Neutrophil (primary cell): ENCODE measurements at regions not wholly inside any gene's neighbourhood (a gene's known extent, or its start where the extent isn't known, plus 50 kb on each side); places are given as distances from the start of the nearest gene placed in this dataset.
A peak's percentile ranks its signal among the peaks of the same experiment; 100 is the strongest.

ENCODE experiments used
- H3K27ac ChIP-seq: fragments of 200-600 bp; sonication (generic); 2 replicates; pipeline ENCODE4 v1.5.1; 2016; ENCODE audit warnings: mild to moderate bottlenecking, moderate library complexity
- H3K27me3 ChIP-seq: fragments of 200-600 bp; sonication (generic); 2 replicates; pipeline ENCODE4 v1.6.0; 2016; ENCODE audit warnings: mild to moderate bottlenecking
- H3K36me3 ChIP-seq: fragments of 200-600 bp; sonication (generic); 2 replicates; pipeline ENCODE4 v1.5.1; 2017
- H3K4me1 ChIP-seq, 2 experiments: fragments of 200-600 bp in 1 of 2; sonication (generic) in 1 of 2; 1 replicate in 1 of 2; 2 replicates in 1 of 2; pipeline versions ENCODE4 v1.5.1 to v1.6.1; 2013 to 2016; ENCODE audit warnings: low read depth in 1 of 2, low read length in 1 of 2, mild to moderate bottlenecking in 1 of 2, moderate library complexity in 1 of 2; ENCODE audit not compliant: control insufficient read depth in 1 of 2, insufficient read depth in 1 of 2
- H3K4me3 ChIP-seq, 2 experiments: fragments of 200-600 bp in 1 of 2; sonication (generic) in 1 of 2; 1 replicate in 1 of 2; 2 replicates in 1 of 2; pipeline ENCODE4 v1.5.1; 2013 to 2016; ENCODE audit warnings: low read depth in 1 of 2, low read length in 1 of 2, mild to moderate bottlenecking in 1 of 2, moderate library complexity in 1 of 2
- H3K9me3 ChIP-seq: fragments of 200-600 bp; sonication (generic); 2 replicates; pipeline ENCODE4 v1.5.1; 2016
- TF ChIP-seq, protein P1 (sequence below): fragments of 200-600 bp; sonication (generic); IDR thresholded peaks from 2 replicates; pipeline ENCODE4 v1.5.1; 2016; ENCODE audit warnings: antibody characterized with exemption

DNA sequence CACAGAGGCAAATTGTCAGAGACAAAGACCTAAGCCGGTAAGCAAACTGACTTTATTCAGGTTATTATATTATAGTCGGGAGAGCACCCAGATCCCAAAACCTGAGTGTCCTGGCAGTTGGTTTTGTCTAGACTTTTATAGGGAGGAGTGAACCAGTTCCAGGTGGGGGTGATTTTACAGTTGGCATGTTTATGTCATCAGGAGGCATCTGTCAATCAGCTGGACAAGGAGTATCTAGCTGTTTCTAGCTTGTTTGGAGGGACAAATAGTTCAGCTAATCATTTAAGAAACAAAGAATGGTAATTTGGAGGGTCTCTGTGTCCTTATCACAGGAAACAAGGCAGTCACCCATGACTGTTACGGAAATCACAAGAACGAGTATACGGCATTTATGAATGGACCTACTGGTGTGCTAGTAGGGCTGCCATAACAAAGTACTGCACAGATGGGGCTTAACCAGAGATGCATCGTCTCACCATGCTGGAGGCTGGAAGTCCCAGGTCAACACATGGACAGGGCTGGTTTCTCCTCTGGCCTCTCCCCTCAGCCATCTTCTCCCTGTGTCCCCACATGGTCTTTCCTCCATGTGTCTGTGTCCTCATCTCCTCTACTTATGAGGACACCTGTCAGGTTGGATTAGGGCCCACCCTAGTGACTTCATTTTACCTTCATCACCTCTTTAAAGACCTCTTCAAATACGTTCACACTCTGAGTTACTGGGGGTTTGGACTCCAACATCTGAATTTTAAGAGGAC is 122.7 kb downstream of the LY86 start:
- H3K4me1 ChIP-seq = peaks cover 72 to 74% of the 10 kb centered on the region in 2 experiments
- no peaks in the 10 kb centered on the region for H3K36me3 ChIP-seq
- peak overlapping the region; percentile 85 for H3K27ac ChIP-seq

DNA sequence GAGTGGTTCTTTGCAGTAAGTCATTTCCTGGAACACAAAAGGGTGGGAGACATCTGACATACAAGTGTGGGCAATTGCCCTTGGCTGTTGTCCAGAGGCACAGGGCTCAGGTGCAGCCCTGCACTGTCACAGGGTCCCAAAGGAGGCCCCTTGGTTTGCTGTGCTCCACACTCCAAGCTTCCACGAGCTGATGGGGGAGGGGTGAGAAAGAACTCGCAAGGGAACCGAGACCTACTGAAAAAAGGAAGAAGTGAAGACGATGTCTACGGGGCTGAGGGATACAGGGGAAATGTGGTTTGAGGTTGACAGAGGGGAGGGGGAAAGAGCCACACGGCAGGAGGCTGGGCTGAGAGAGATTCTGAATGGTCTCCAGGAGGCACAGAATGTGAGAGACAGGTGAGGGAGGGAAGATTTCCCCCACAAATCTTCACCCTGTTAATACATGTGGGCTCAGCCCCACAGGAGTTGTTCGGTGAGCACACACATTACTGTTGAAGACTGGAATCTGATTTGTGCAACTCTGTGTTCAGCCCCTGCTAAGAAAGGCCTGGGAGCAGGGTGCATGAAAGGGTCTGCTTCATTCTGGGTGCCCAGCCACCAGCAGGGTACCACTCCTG is 123.4 kb downstream of the LY86 start:
- TF ChIP-seq, protein P1, sequence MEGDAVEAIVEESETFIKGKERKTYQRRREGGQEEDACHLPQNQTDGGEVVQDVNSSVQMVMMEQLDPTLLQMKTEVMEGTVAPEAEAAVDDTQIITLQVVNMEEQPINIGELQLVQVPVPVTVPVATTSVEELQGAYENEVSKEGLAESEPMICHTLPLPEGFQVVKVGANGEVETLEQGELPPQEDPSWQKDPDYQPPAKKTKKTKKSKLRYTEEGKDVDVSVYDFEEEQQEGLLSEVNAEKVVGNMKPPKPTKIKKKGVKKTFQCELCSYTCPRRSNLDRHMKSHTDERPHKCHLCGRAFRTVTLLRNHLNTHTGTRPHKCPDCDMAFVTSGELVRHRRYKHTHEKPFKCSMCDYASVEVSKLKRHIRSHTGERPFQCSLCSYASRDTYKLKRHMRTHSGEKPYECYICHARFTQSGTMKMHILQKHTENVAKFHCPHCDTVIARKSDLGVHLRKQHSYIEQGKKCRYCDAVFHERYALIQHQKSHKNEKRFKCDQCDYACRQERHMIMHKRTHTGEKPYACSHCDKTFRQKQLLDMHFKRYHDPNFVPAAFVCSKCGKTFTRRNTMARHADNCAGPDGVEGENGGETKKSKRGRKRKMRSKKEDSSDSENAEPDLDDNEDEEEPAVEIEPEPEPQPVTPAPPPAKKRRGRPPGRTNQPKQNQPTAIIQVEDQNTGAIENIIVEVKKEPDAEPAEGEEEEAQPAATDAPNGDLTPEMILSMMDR = no peak
- no peaks in the 10 kb centered on the region for H3K9me3 ChIP-seq
- peak overlapping the region; percentile 33 to 43 for H3K4me3 ChIP-seq
- H3K36me3 ChIP-seq = no peaks in the 10 kb centered on the region
- peaks cover 73 to 74% of the 10 kb centered on the region in 2 experiments for H3K4me1 ChIP-seq
- H3K27me3 ChIP-seq = no peaks in the 10 kb centered on the region
- peak overlapping the region; percentile 85 for H3K27ac ChIP-seq

More for the DNA sequence above, 122.7 kb downstream of the LY86 start:
- Histone ChIP-seq H3K9me3 (no peaks in the 10 kb centered on the region), H3K4me3 (peak overlapping the region; percentile 33 to 43), H3K27me3 (no peaks in the 10 kb centered on the region)
- TF ChIP-seq, protein P1 = no peak

DNA sequence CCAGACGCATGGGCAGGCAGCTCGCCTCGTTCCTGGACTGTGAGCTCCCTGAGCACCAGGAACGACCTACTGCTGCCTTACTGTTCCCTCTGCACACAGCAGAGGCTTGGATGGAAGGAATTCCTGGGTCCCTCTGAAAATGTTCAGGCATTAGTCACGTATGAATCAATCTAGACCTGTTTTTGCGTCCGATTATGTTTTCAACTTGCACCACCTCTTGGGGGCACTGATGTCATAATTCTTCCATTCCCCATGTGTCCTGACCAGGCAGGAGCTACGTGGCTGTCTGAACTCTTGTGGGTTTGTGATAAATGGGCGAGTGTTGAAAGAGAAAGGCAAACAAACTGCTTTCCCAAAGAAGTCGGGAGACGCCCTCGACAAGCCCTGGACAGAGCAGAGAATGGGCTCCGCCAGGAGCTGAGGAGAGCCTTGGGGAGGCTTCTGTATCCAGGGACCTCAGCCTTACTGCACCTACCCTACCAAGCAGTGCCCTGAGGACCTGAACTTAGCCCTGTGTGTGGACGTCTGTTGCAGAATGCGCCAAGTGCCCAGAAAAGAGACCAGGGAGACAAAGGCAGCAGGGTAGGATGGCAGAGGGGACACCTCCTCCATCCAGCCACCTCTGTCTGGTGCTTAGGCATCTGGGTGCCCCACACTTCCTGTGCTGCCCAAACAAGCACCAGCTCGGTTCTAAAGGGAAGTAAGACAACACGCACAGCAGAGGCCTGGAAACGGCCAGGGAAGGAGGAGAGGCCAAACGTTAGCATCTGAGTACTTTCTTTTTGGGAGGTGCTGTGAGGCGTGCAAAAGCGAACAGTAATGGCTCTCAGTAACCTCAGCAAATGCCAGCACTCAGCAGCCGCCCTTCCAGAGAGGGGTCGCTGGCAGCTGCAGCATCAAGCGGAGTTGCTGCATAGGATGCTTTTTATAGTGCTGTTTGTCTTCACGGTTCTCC is 124.2 kb downstream of the LY86 start:
- TF ChIP-seq, protein P1 = no peak

DNA sequence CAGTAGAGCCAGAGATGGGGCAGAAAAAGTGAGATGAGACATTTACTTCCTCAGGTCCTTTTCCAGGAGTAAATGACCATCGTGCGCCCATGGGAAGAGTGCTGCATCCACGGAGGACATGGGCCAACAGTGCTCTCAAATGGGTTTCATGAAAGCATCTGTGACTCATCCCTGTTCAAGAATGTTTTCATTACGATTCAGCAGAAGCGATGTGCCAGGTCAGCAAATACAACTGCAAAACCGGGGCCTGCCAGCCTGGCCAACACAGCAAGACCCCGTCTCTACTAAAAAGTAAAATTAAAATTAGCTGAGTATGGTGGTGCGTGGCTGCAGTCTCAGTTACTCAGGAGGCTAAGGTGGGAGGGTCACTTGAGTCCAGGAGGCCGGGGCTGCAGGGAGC is 125.1 kb downstream of the LY86 start:
- peaks cover 79 to 80% of the 10 kb centered on the region in 2 experiments for H3K4me1 ChIP-seq
- no peak overlapping the region for H3K4me3 ChIP-seq
- H3K27me3 ChIP-seq = no peaks in the 10 kb centered on the region
- TF ChIP-seq, protein P1 = no peak
- no peaks in the 10 kb centered on the region for H3K9me3 ChIP-seq
- H3K36me3 ChIP-seq = no peaks in the 10 kb centered on the region
- peak overlapping the region; percentile 85 for H3K27ac ChIP-seq

More for the DNA sequence above, 124.2 kb downstream of the LY86 start:
- Histone ChIP-seq H3K4me1 (peaks cover 73 to 74% of the 10 kb centered on the region in 2 experiments), H3K9me3 (no peaks in the 10 kb centered on the region), H3K36me3 (no peaks in the 10 kb centered on the region), H3K27me3 (no peaks in the 10 kb centered on the region), H3K27ac (peak overlapping the region; percentile 85), H3K4me3 (peak overlapping the region; percentile 33 to 43)

DNA sequence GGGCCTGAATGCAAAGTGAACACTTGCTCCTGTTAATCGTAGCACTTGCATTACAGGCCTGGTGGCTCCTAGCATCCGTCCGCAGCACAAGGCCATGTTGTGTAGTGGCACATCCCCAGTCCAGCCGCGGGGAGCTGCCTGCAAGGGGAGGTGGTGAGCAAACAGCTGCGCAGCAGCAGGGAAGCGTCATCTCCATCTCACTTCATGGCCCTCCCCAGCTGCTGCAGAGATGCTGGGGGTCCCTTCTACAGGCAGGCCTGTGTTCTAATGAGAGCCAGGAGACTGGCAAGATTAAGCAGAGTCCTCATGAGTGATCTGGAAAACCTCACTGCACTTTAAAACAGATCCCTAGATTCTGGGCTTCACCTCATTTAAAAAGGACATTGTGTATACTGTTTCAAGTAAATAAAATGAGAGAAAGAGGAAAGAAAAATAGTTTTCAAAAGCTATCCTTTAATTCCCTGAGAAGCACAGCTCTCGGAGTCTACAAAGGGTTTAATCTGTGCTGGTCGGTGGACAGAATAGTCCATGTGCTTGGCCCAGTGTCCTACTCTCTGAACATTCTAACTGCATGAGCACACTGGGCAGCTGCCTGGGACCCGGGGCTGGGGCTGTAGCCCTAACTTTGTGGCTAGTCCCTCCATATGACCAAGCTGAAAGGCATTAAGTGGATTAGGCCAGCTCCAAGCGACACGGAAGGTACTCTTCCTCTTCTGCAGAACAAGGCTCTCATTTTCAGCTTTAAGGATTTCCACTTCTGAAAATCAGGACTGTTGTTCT is 125.8 kb downstream of the LY86 start:
- Histone ChIP-seq H3K4me3 (no peak overlapping the region), H3K27ac (peak overlapping the region; percentile 85), H3K27me3 (no peaks in the 10 kb centered on the region), H3K9me3 (no peaks in the 10 kb centered on the region), H3K4me1 (peaks cover 86% of the 10 kb centered on the region in 2 experiments), H3K36me3 (no peaks in the 10 kb centered on the region)
- TF ChIP-seq, protein P1 = no peak
